Stomach (tissue), 4 donors: ENCODE measurements at regions not wholly inside any gene's neighbourhood (a gene's known extent, or its start where the extent isn't known, plus 50 kb on each side); places are given as distances from the start of the nearest gene placed in this dataset.

ENCODE experiments used
- EP300 ChIP-seq: sonication (generic); formaldehyde crosslinking; IDR thresholded peaks from one replicate; pipeline ENCODE4 v1.6.1; 2017; ENCODE audit warnings: antibody characterized with exemption
- POLR2A ChIP-seq, 4 donors: fragments of 450-650 bp; IDR thresholded peaks; one replicate each; pipeline ENCODE4 v1.6.1; 2016; ENCODE audit warnings: antibody characterized with exemption in 4 of 4, control low read depth in 2 of 4, mild to moderate bottlenecking in 1 of 4, moderate library complexity in 1 of 4
- TF ChIP-seq, protein P1 (sequence below), 7 experiments: fragments of 450-650 bp in 4 of 7; fragments of 200-600 bp in 3 of 7; sonication (generic) in 3 of 7; IDR thresholded peaks; one replicate each; pipeline ENCODE4 v1.5.1; 2016 to 2019; ENCODE audit warnings: antibody characterized with exemption in 7 of 7, control low read depth in 2 of 7, mild to moderate bottlenecking in 1 of 7

DNA sequence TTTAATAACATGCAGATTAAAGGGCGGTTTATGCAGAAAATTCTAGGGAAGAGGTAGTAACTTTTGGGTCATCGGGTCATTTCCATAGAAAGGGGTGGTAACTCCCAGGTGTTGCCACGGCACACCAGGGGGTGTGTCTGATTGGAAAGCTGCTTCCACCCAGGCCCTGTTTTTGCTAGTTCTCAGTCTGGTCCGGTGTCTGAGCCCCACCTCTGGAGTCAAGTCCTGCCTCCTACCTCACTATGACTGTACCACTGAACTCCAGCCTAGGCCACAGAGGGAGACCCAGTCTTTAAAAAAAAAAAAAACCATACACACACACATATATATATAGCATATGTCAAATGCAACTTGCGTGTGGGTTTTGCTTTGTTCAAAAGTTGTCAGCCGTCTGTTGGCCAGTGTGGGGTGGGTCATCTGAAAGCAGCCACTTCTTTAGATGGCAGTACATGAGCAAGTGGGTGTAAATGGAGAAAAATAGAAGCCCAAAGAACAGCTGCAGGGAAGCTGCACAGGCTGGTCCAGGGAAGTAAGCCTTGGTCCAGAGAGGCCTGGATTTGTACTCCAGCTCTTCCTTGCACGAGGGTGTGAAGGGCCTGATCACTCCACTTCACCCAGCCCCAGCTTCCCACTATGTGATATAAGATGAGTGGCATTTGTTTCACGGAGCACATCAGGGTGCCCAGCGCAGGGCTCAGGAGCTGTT lies 110.7 kb upstream of the SPRY4 start:
- TF ChIP-seq, protein P1, sequence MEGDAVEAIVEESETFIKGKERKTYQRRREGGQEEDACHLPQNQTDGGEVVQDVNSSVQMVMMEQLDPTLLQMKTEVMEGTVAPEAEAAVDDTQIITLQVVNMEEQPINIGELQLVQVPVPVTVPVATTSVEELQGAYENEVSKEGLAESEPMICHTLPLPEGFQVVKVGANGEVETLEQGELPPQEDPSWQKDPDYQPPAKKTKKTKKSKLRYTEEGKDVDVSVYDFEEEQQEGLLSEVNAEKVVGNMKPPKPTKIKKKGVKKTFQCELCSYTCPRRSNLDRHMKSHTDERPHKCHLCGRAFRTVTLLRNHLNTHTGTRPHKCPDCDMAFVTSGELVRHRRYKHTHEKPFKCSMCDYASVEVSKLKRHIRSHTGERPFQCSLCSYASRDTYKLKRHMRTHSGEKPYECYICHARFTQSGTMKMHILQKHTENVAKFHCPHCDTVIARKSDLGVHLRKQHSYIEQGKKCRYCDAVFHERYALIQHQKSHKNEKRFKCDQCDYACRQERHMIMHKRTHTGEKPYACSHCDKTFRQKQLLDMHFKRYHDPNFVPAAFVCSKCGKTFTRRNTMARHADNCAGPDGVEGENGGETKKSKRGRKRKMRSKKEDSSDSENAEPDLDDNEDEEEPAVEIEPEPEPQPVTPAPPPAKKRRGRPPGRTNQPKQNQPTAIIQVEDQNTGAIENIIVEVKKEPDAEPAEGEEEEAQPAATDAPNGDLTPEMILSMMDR (IDR thresholded peaks at IDR 0.05) = no peak
- TF ChIP-seq POLR2A (IDR thresholded peaks at IDR 0.05) (no peak), EP300 (no peak)
